ENCODE measurements at regions not wholly inside any gene's neighbourhood (a gene's known extent, or its start where the extent isn't known, plus 50 kb on each side); places are given as distances from the start of the nearest gene placed in this dataset.

DNA sequence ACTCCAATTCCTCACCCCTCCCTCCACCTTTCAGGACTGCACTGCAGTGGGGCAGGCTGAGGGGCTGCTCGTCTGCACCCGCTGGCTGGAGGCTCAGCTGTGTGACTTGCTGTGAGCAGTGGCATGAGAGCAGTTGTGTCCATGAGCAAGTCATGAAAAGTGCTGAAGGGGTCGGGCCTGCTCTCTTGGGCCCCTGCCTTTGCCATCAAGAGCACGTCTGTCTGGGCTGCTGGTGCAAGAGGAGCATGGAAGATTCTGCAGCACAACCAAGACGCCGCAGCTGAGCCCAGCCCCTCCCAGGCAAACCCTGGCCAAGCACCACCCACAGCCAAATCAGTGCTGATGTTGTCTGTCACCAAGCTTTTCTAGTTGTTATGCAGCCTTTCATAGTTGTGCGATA, 284.3 kb downstream of the TCERG1L start:
- no peaks in the 10 kb centered on the region for H3K4me1 ChIP-seq (ENCODE audit: control insufficient read depth, insufficient read depth, low read length)
- DNase-seq (ENCODE audit: low read depth, low spot score) (no peak), ATAC-seq (no peak)
- TF ChIP-seq, protein P1, sequence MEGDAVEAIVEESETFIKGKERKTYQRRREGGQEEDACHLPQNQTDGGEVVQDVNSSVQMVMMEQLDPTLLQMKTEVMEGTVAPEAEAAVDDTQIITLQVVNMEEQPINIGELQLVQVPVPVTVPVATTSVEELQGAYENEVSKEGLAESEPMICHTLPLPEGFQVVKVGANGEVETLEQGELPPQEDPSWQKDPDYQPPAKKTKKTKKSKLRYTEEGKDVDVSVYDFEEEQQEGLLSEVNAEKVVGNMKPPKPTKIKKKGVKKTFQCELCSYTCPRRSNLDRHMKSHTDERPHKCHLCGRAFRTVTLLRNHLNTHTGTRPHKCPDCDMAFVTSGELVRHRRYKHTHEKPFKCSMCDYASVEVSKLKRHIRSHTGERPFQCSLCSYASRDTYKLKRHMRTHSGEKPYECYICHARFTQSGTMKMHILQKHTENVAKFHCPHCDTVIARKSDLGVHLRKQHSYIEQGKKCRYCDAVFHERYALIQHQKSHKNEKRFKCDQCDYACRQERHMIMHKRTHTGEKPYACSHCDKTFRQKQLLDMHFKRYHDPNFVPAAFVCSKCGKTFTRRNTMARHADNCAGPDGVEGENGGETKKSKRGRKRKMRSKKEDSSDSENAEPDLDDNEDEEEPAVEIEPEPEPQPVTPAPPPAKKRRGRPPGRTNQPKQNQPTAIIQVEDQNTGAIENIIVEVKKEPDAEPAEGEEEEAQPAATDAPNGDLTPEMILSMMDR (IDR thresholded peaks at IDR 0.05): no peak
- TF ChIP-seq TCF7L2 (IDR thresholded peaks at IDR 0.05; ENCODE audit: low read depth, low read length): no peak
- TF ChIP-seq, protein P2, sequence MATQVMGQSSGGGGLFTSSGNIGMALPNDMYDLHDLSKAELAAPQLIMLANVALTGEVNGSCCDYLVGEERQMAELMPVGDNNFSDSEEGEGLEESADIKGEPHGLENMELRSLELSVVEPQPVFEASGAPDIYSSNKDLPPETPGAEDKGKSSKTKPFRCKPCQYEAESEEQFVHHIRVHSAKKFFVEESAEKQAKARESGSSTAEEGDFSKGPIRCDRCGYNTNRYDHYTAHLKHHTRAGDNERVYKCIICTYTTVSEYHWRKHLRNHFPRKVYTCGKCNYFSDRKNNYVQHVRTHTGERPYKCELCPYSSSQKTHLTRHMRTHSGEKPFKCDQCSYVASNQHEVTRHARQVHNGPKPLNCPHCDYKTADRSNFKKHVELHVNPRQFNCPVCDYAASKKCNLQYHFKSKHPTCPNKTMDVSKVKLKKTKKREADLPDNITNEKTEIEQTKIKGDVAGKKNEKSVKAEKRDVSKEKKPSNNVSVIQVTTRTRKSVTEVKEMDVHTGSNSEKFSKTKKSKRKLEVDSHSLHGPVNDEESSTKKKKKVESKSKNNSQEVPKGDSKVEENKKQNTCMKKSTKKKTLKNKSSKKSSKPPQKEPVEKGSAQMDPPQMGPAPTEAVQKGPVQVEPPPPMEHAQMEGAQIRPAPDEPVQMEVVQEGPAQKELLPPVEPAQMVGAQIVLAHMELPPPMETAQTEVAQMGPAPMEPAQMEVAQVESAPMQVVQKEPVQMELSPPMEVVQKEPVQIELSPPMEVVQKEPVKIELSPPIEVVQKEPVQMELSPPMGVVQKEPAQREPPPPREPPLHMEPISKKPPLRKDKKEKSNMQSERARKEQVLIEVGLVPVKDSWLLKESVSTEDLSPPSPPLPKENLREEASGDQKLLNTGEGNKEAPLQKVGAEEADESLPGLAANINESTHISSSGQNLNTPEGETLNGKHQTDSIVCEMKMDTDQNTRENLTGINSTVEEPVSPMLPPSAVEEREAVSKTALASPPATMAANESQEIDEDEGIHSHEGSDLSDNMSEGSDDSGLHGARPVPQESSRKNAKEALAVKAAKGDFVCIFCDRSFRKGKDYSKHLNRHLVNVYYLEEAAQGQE (IDR thresholded peaks at IDR 0.05; ENCODE audit: insufficient read depth in 1 of 2, low read depth in 2 of 2, low read length in 1 of 2): no peak
- TF ChIP-seq SIN3A (IDR thresholded peaks at IDR 0.05; ENCODE audit: borderline replicate concordance, insufficient read depth, low read depth, low read length): no peak
- TF ChIP-seq POLR2AphosphoS5 (IDR thresholded peaks at IDR 0.05; ENCODE audit: low read depth, low read length): no peak
- no peak overlapping the region for H3K27ac ChIP-seq (ENCODE audit: low read length)
- CTCF ChIA-PET: no interaction called here
- H3K27me3 ChIP-seq (ENCODE audit: control insufficient read depth, insufficient read depth, low read length): no peaks in the 10 kb centered on the region; the same call in 1 of the 2 replicates
- in situ Hi-C loops (cut with HindIII; ENCODE audit: low pct_unique_long_range_greater_than_20kb, low sequenced_read_pairs): no loop called here
- no peak overlapping the region for H3K4me3 ChIP-seq (ENCODE audit: low read depth in 2 of 2, low read length in 2 of 2)
- POLR2A ChIA-PET: interaction anchor here (0.6 kb wide), 1 partner anchor 182 kb away, joined by 3 read pairs; no protein-coding TSS in a partner anchor
- intact Hi-C loops (cut with micrococcal nuclease; ENCODE audit: unreplicated experiment): no loop called here
- no TSS peak for BruUV-seq (replicated peaks)
- H3K36me3 ChIP-seq (ENCODE audit: control insufficient read depth, insufficient read depth, low read length): no peaks in the 10 kb centered on the region
- no peaks in the 10 kb centered on the region for H3K9me3 ChIP-seq (ENCODE audit: control insufficient read depth, insufficient read depth, low read depth, low read length)

DNA sequence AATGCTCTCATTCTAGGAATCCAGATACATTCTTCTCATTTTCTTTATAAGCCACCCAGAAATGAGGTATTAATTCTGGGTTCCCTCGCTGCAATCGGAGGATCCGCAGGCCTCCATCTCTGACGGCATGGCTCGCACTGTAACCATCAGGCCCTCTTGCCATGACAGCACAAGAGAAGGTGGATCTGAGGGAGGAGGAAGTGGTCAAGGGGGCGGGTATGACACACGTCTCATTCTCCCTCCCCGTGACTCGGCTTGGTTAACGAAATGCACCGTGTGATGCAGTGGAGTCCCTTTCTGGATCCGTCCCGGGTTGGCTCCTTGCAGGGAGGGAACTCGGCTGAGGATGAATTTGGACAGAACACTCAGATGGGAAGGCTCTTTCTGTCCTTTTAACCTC, 280.2 kb downstream of the TCERG1L start:
- Histone ChIP-seq H3K27ac (ENCODE audit: low read length) (no peak overlapping the region), H3K9me3 (ENCODE audit: control insufficient read depth, insufficient read depth, low read depth, low read length) (no peaks in the 10 kb centered on the region), H3K27me3 (ENCODE audit: control insufficient read depth, insufficient read depth, low read length) (peaks cover 17% of the 10 kb centered on the region), H3K36me3 (ENCODE audit: control insufficient read depth, insufficient read depth, low read length) (no peaks in the 10 kb centered on the region), H3K4me1 (ENCODE audit: control insufficient read depth, insufficient read depth, low read length) (no peaks in the 10 kb centered on the region; the same call in 1 of the 2 replicates), H3K4me3 (ENCODE audit: low read depth in 2 of 2, low read length in 2 of 2) (no peak overlapping the region)
- ChIA-PET POLR2A (no interaction called here), CTCF (no interaction called here)
- ATAC-seq (no peak), DNase-seq (ENCODE audit: low read depth, low spot score) (no peak)
- TF ChIP-seq POLR2AphosphoS5 (IDR thresholded peaks at IDR 0.05; ENCODE audit: low read depth, low read length) (no peak), TCF7L2 (IDR thresholded peaks at IDR 0.05; ENCODE audit: low read depth, low read length) (no peak), SIN3A (IDR thresholded peaks at IDR 0.05; ENCODE audit: borderline replicate concordance, insufficient read depth, low read depth, low read length) (no peak)
- TF ChIP-seq, protein P1 (IDR thresholded peaks at IDR 0.05): no peak
- TF ChIP-seq, protein P2 (IDR thresholded peaks at IDR 0.05; ENCODE audit: insufficient read depth in 1 of 2, low read depth in 2 of 2, low read length in 1 of 2): no peak
- no TSS peak for BruUV-seq (replicated peaks)
- in situ Hi-C loops (cut with HindIII; ENCODE audit: low pct_unique_long_range_greater_than_20kb, low sequenced_read_pairs) (no loop called here), intact Hi-C loops (cut with micrococcal nuclease; ENCODE audit: unreplicated experiment) (no loop called here)
